Naive thymus-derived CD4-positive, alpha-beta T cell (primary cell): ENCODE measurements at regions not wholly inside any gene's neighbourhood (a gene's known extent, or its start where the extent isn't known, plus 50 kb on each side); places are given as distances from the start of the nearest gene placed in this dataset.

Experiments
- ATAC-seq: fragments of 150-1000 bp; cut with Tn5 transposase; 2 replicates; pipeline ENCODE4 v1.10.0; 2021; ENCODE audit warnings: mild to moderate bottlenecking, moderate library complexity
- CTCF ChIA-PET: fragments of 350-600 bp; sonication (Branson Sonifier 250); formaldehyde crosslinking; loops from one replicate; lab custom pipeline; 2021; ENCODE audit warnings: antibody characterized with exemption; lab: Charles Lee
- POLR2A ChIA-PET: fragments of 350-600 bp; sonication (Branson Sonifier 250); formaldehyde crosslinking; loops from one replicate; lab custom pipeline; 2021; ENCODE audit warnings: antibody characterized with exemption, inconsistent platforms; lab: Charles Lee
- DNase-seq, 9 donors: peaks; one replicate each; pipeline versions ENCODE4 v3.0.0 to v3.0.0-alpha.2; 2020 to 2022; ENCODE audit warnings: mixed read lengths in 1 of 9
- H3K27ac ChIP-seq: one replicate; pipeline ENCODE4 v1.7.0; 2013; ENCODE audit warnings: mild to moderate bottlenecking, low read depth, low read length, moderate library complexity
- H3K27me3 ChIP-seq, 2 donors: one replicate each; pipeline ENCODE4 v1.7.0; 2013; ENCODE audit warnings: low read length in 2 of 2, mild to moderate bottlenecking in 2 of 2, moderate library complexity in 2 of 2; ENCODE audit not compliant: control insufficient read depth in 2 of 2, insufficient read depth in 2 of 2
- H3K36me3 ChIP-seq, 3 experiments: 1 replicate in 2 of 3; 2 replicates in 1 of 3; pipeline ENCODE4 v1.7.0; 2013; ENCODE audit warnings: low read length in 3 of 3, mild to moderate bottlenecking in 3 of 3, moderate library complexity in 1 of 3; ENCODE audit not compliant: insufficient read depth in 3 of 3, control insufficient read depth in 2 of 3
- H3K4me1 ChIP-seq, 2 donors: one replicate each; pipeline ENCODE4 v1.7.0; 2013; ENCODE audit warnings: low read length in 2 of 2, mild to moderate bottlenecking in 2 of 2, moderate library complexity in 1 of 2; ENCODE audit not compliant: control insufficient read depth in 2 of 2, insufficient read depth in 2 of 2
- H3K4me3 ChIP-seq: 2 replicates; pipeline ENCODE4 v1.7.0; 2013; ENCODE audit warnings: mild to moderate bottlenecking, low read length
- H3K9me3 ChIP-seq, 3 experiments: 1 replicate in 2 of 3; 2 replicates in 1 of 3; pipeline ENCODE4 v1.7.0; 2013; ENCODE audit warnings: low read length in 3 of 3; ENCODE audit not compliant: control insufficient read depth in 2 of 3
- H3K27ac Mint-ChIP-seq, 9 donors: one replicate each; pipeline ENCODE4 v1.8.0; 2020 to 2022; ENCODE audit warnings: mixed read lengths in 9 of 9, mild to moderate bottlenecking in 8 of 9, moderate library complexity in 5 of 9, inconsistent platforms in 2 of 9
- H3K27me3 Mint-ChIP-seq, 5 donors: one replicate each; pipeline ENCODE4 v1.8.0; 2021 to 2022; ENCODE audit warnings: mixed read lengths in 5 of 5, mild to moderate bottlenecking in 1 of 5
- H3K36me3 Mint-ChIP-seq, 5 donors: one replicate each; pipeline ENCODE4 v1.8.0; 2020 to 2022; ENCODE audit warnings: mixed read lengths in 5 of 5, mild to moderate bottlenecking in 3 of 5, inconsistent platforms in 1 of 5
- H3K4me1 Mint-ChIP-seq, 7 donors: one replicate each; pipeline ENCODE4 v1.8.0; 2020 to 2022; ENCODE audit warnings: mixed read lengths in 7 of 7, mild to moderate bottlenecking in 3 of 7, inconsistent platforms in 1 of 7
- H3K4me3 Mint-ChIP-seq, 10 donors: one replicate each; pipeline ENCODE4 v1.8.0; 2020 to 2022; ENCODE audit warnings: mild to moderate bottlenecking in 10 of 10, mixed read lengths in 10 of 10, moderate library complexity in 6 of 10, inconsistent platforms in 2 of 10
- H3K9me3 Mint-ChIP-seq, 11 donors: one replicate each; pipeline ENCODE4 v1.8.0; 2020 to 2022; ENCODE audit warnings: mixed read lengths in 11 of 11, mild to moderate bottlenecking in 4 of 11, inconsistent platforms in 1 of 11, moderate library complexity in 1 of 11
- intact Hi-C, 2 donors: fragments of 100-400 bp; cut with micrococcal nuclease; formaldehyde crosslinking; loops; one replicate each; pipeline ENCODE4 v1.15.1; 2023

- H3K27me3 Mint-ChIP-seq, result no peaks in the 10 kb centered on the region
- no peak for ATAC-seq
- no peaks in the 10 kb centered on the region for H3K4me1 Mint-ChIP-seq
- H3K4me3 Mint-ChIP-seq, result no peak overlapping the region
- intact Hi-C loops, result no loop called here
- Histone ChIP-seq H3K4me3 (no peak overlapping the region), H3K9me3 (no peaks in the 10 kb centered on the region), H3K36me3 (no peaks in the 10 kb centered on the region), H3K4me1 (no peaks in the 10 kb centered on the region), H3K27ac (no peak overlapping the region), H3K27me3 (no peaks in the 10 kb centered on the region)
- DNase-seq, result no peak
- peaks cover 0 to 10% (median 0%) of the 10 kb centered on the region in 11 donors for H3K9me3 Mint-ChIP-seq
- H3K36me3 Mint-ChIP-seq, result no peaks in the 10 kb centered on the region
- CTCF ChIA-PET, result no interaction called here
- H3K27ac Mint-ChIP-seq, result no peak overlapping the region
- POLR2A ChIA-PET, result no interaction called here
These were observed 113.6 kb downstream of the HDGFL1 start for GRCh38 chr6:22682979-22683378.

GRCh38 chr6:22690446-22690845 is 121.1 kb downstream of the HDGFL1 start:
- Histone ChIP-seq H3K36me3 (no peaks in the 10 kb centered on the region), H3K27ac (no peak overlapping the region), H3K9me3 (no peaks in the 10 kb centered on the region), H3K27me3 (no peaks in the 10 kb centered on the region), H3K4me1 (no peaks in the 10 kb centered on the region), H3K4me3 (no peak overlapping the region)
- Mint-ChIP-seq H3K27ac (no peak overlapping the region), H3K27me3 (no peaks in the 10 kb centered on the region), H3K9me3 (peaks cover 0 to 8% (median 0%) of the 10 kb centered on the region in 11 donors), H3K4me3 (no peak overlapping the region), H3K4me1 (no peaks in the 10 kb centered on the region), H3K36me3 (no peaks in the 10 kb centered on the region)
- ATAC-seq, result no peak
- CTCF ChIA-PET, result no interaction called here
- intact Hi-C loops, result no loop called here
- no peak for DNase-seq
- POLR2A ChIA-PET, result no interaction called here

- CTCF ChIA-PET, result no interaction called here
- H3K27me3 ChIP-seq, result no peaks in the 10 kb centered on the region
- ATAC-seq, result no peak
- H3K4me3 ChIP-seq, result no peak overlapping the region
- no peak overlapping the region for H3K4me3 Mint-ChIP-seq
- DNase-seq, result no peak
- H3K4me1 Mint-ChIP-seq, result no peaks in the 10 kb centered on the region
- intact Hi-C loops, result no loop called here
- no peaks in the 10 kb centered on the region for H3K27me3 Mint-ChIP-seq
- H3K9me3 Mint-ChIP-seq, result peaks cover 0 to 7% (median 0%) of the 10 kb centered on the region in 11 donors
- H3K9me3 ChIP-seq, result no peaks in the 10 kb centered on the region
- H3K36me3 Mint-ChIP-seq, result no peaks in the 10 kb centered on the region
- H3K4me1 ChIP-seq, result no peaks in the 10 kb centered on the region
- POLR2A ChIA-PET, result no interaction called here
- no peaks in the 10 kb centered on the region for H3K36me3 ChIP-seq
- no peak overlapping the region for H3K27ac Mint-ChIP-seq
- H3K27ac ChIP-seq, result no peak overlapping the region
These were observed 124.8 kb downstream of the HDGFL1 start for GRCh38 chr6:22694092-22694724.

- POLR2A ChIA-PET, result no interaction called here
- Mint-ChIP-seq H3K27me3 (no peaks in the 10 kb centered on the region), H3K9me3 (peaks cover 0 to 3% (median 0%) of the 10 kb centered on the region in 11 donors), H3K36me3 (no peaks in the 10 kb centered on the region), H3K4me1 (no peaks in the 10 kb centered on the region), H3K27ac (no peak overlapping the region), H3K4me3 (no peak overlapping the region)
- Histone ChIP-seq H3K4me1 (no peaks in the 10 kb centered on the region), H3K4me3 (no peak overlapping the region), H3K27me3 (no peaks in the 10 kb centered on the region), H3K9me3 (no peaks in the 10 kb centered on the region), H3K27ac (no peak overlapping the region), H3K36me3 (no peaks in the 10 kb centered on the region)
- CTCF ChIA-PET, result no interaction called here
- no peak for ATAC-seq
- intact Hi-C loops, result no loop called here
- no peak for DNase-seq
These were observed 127.1 kb downstream of the HDGFL1 start for GRCh38 chr6:22696481-22696880.

GRCh38 chr6:22697306-22697705 is 127.9 kb downstream of the HDGFL1 start:
- no peaks in the 10 kb centered on the region for H3K36me3 Mint-ChIP-seq
- no peaks in the 10 kb centered on the region for H3K27me3 ChIP-seq
- H3K9me3 ChIP-seq, result no peaks in the 10 kb centered on the region
- H3K4me1 ChIP-seq, result no peaks in the 10 kb centered on the region
- DNase-seq (no peak), ATAC-seq (no peak)
- H3K27ac ChIP-seq, result no peak overlapping the region
- intact Hi-C loops, result no loop called here
- no peak overlapping the region for H3K4me3 ChIP-seq
- H3K27ac Mint-ChIP-seq, result no peak overlapping the region
- no peak overlapping the region for H3K4me3 Mint-ChIP-seq
- peaks cover 0 to 6% (median 0%) of the 10 kb centered on the region in 11 donors for H3K9me3 Mint-ChIP-seq
- H3K4me1 Mint-ChIP-seq, result no peaks in the 10 kb centered on the region
- ChIA-PET POLR2A (no interaction called here), CTCF (no interaction called here)
- no peaks in the 10 kb centered on the region for H3K27me3 Mint-ChIP-seq
- H3K36me3 ChIP-seq, result no peaks in the 10 kb centered on the region

- H3K9me3 Mint-ChIP-seq, result peaks cover 0 to 9% (median 0%) of the 10 kb centered on the region in 11 donors
- ChIA-PET POLR2A (no interaction called here), CTCF (no interaction called here)
- Histone ChIP-seq H3K27me3 (no peaks in the 10 kb centered on the region), H3K27ac (no peak overlapping the region), H3K9me3 (no peaks in the 10 kb centered on the region), H3K4me1 (no peaks in the 10 kb centered on the region), H3K36me3 (no peaks in the 10 kb centered on the region), H3K4me3 (no peak overlapping the region)
- no peaks in the 10 kb centered on the region for H3K36me3 Mint-ChIP-seq
- H3K4me3 Mint-ChIP-seq, result no peak overlapping the region
- H3K4me1 Mint-ChIP-seq, result no peaks in the 10 kb centered on the region
- no peak for ATAC-seq
- no peaks in the 10 kb centered on the region for H3K27me3 Mint-ChIP-seq
- intact Hi-C loops, result no loop called here
- DNase-seq, result no peak
- no peak overlapping the region for H3K27ac Mint-ChIP-seq
These were observed 129.8 kb downstream of the HDGFL1 start for GRCh38 chr6:22699151-22699550.

GRCh38 chr6:22706651-22707050 is 137.3 kb downstream of the HDGFL1 start:
- Histone ChIP-seq H3K27ac (no peak overlapping the region), H3K4me3 (no peak overlapping the region), H3K27me3 (no peaks in the 10 kb centered on the region), H3K9me3 (no peaks in the 10 kb centered on the region), H3K4me1 (no peaks in the 10 kb centered on the region), H3K36me3 (no peaks in the 10 kb centered on the region)
- Mint-ChIP-seq H3K36me3 (no peaks in the 10 kb centered on the region), H3K4me3 (no peak overlapping the region), H3K4me1 (no peaks in the 10 kb centered on the region), H3K27me3 (no peaks in the 10 kb centered on the region), H3K9me3 (peaks cover 0 to 7% (median 0%) of the 10 kb centered on the region in 11 donors), H3K27ac (no peak overlapping the region)
- POLR2A ChIA-PET, result no interaction called here
- CTCF ChIA-PET, result no interaction called here
- no peak for ATAC-seq
- no peak for DNase-seq
- intact Hi-C loops, result no loop called here
